GM18498 (cell line): ENCODE measurements at regions not wholly inside any gene's neighbourhood (a gene's known extent, or its start where the extent isn't known, plus 50 kb on each side); places are given as distances from the start of the nearest gene placed in this dataset.
"Not testable (repeated sequence)": the region's sequence is repeated elsewhere in the genome, so short reads cannot be mapped to it uniquely, and the experiment has no call there.

Source experiments
- ATAC-seq: cut with Tn5 transposase; IDR thresholded peaks from one replicate; pipeline ENCODE4 v1.9.1; 2021; ENCODE audit warnings: mild to moderate bottlenecking, moderate library complexity; ENCODE audit not compliant: unreplicated experiment

DNA sequence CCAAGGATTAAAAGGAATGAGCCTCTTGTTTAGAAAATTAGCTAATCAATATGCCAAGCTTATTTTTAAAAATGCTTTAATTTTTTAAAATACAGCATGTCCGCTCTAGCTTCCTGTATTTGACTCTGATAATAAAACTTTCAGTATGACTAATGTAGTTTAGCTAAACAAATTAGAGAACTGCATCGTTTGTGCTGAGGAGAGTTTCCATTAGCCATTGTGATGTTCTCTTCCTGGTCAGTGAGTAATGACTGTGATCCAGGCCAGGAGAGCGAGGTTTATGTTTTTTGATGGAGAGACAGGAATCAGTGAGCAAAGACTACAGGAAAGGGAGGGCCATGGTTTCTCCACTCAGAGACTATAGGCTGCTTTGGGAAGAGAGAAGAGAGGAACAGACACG, 237.2 kb upstream of the ETAA1 start:
- no peak for ATAC-seq

DNA sequence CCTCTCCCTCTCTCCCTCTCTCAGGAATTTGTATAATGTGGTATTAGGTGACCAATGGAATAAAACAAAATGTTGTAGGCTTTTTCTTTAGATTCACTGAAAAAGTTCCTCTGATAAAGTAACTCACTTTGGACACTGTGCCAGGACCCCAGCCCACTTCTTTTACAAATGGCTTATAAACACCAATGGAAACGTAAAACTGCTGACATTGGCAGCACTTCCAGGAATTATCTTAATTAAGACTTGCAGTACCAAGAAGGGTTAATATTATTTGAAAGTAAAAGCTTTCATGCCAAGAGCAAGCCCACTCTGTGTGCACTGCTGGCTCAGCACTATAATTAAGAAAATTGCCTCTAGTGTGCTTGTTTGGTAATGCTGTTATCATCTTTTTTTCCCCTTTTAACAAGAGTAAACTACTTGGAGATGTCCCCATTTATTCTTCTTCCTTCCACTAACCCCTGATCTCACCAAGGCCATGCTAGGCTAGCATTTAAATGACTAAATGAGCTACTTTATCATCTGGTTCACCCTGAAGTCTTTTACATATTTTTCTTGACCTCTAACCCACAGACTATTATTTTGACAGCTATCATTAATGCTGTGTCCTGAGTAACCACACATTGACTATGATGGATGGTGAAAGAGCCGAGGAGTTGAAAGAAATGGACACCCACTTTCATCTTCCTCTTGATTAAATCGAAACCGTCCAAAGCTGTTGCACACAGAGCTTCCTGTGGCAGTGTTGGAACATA, 232.2 kb upstream of the ETAA1 start:
- ATAC-seq, result no peak

GRCh38 chr2:67165523-67165990, 231.6 kb upstream of the ETAA1 start:
- ATAC-seq, result no peak

GRCh38 chr2:67166511-67166910, 230.6 kb upstream of the ETAA1 start:
- ATAC-seq, result not testable (repeated sequence)

DNA sequence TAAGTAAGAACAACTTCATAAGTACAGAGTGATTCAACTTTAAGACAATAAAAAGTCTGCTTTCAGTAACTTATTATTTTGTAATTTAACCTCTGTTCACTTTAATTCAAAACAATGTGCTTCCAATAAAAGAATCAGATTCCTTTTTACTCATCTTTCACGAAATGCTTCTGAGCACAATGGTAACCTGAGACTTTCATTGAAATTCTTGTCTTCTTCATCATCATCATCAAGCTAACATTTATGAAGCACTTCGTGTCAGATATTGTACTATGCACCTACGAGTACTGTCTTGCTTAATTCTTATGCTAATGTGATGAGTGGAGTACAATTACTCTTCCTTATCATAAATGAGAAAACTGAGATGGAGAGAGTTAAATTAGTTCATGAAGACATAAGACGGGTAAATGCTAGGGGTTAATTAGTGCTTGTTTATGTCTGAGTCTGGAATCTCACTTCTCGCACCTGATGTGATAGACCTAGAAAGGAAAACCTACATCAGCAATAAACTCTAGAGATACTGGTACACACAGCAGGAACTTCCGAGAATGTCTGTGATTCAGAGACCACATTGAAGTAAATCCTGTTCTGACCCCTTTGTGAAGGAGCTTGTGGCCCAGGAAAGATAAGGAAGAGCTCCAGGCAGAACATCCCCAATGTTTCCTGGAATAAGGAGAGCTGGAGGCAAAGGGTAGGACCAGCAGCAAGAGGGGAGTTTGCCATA, 227.6 kb upstream of the ETAA1 start:
- no peak for ATAC-seq

DNA sequence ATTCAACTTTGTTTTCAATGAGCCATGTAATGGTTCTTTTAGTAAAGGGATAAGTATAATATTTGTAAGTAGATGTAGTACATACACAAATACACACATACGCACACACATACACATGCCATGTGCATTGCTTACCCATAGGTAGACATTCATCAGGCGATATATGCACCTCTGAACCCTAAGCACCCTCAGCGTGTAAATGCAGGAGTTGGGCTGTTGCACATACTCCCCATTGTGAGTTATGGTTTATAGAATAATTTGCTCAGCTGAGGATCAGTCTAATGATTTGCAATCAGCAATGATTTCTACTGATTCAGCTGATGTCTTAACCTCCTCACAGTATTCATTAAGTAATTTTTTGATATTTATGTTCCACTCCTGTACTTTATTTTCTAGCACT, 217.6 kb upstream of the ETAA1 start:
- no peak for ATAC-seq

GRCh38 chr2:67180841-67181240, 216.3 kb upstream of the ETAA1 start:
- ATAC-seq, result no peak

- no peak for ATAC-seq
Observed at GRCh38 chr2:67182884-67183283, 214.2 kb upstream of the ETAA1 start.

DNA sequence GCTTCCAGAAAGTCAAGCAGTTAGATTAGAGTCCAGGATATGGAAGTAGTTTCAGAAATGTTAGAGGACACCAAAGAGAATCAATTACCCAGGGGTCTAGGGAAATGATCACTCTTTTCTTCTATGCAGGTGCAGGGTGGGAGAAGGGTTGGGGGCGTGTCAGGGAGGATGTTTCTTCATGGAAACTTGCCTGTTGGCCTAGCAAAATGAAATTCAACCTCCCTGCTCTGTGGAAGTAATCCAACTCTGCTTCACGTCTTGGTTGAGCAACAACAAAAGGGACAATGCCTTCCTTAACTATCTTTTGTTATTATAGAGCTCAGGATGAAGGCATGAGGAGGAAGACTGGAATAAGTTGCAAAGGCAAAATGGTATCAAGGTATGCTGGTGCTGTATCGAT, 210.8 kb upstream of the ETAA1 start:
- ATAC-seq, result no peak

GRCh38 chr2:67186871-67187270, 210.3 kb upstream of the ETAA1 start:
- no peak for ATAC-seq

DNA sequence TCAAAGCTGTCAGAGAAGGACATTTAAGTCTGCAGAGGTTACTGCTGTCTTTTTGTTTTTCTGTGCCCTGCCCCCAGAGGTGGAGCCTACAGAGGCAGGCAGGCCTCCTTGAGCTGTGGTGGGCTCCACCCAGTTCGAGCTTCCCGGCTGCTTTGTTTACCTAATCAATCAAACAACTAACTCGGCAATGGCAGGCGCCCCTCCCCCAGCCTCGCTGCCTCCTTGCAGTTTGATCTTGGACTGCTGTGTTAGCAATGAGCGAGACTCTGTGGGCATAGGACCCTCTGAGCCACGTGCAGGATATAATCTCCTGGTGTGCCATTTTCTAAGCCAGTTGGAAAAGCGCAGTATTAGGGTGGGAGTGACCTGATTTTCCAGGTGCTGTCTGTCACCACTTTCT, 201.8 kb upstream of the ETAA1 start:
- not testable (repeated sequence) for ATAC-seq

DNA sequence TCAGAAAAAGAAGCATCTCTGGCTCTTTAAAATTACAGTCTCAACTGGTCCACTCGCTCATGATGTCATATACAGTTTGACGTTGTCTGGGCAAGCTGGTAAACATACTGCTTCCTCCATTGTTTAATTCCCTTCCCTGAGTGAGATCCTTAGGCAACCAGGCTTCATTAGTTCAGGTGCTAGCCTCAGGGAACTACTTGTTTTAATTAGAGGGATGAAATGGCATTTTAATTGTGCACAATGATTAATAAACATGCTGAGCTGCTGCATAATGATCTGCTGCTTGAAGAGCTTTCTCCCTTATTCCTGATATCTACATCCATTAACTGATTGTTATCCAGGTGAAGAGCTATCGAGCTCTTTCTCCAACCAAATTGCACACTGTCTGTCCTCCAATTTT, 195.6 kb upstream of the ETAA1 start:
- no peak for ATAC-seq

DNA sequence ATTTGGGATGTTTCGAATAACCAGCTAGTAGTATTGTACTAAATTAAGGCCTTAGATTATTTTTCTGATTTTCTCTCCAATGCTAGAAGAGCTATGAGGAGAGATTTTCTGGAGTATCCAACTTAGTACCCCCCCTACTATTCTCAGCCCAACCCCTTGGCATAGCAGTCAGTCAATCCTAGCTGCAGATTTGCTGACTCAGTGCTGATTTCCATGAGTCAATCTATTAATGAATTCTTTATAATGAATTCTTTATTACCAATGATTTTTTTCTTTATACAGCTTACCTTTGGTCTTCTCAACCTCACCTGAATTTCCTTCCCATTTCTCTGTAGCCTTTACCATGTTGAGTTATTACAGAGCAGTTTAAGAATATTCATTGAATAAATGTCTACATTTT, 192.8 kb upstream of the ETAA1 start:
- ATAC-seq, result no peak

- no peak for ATAC-seq
Observed at GRCh38 chr2:67208887-67209500, 188.1 kb upstream of the ETAA1 start.

- ATAC-seq, result no peak
Observed at GRCh38 chr2:67210430-67210829, 186.7 kb upstream of the ETAA1 start.

DNA sequence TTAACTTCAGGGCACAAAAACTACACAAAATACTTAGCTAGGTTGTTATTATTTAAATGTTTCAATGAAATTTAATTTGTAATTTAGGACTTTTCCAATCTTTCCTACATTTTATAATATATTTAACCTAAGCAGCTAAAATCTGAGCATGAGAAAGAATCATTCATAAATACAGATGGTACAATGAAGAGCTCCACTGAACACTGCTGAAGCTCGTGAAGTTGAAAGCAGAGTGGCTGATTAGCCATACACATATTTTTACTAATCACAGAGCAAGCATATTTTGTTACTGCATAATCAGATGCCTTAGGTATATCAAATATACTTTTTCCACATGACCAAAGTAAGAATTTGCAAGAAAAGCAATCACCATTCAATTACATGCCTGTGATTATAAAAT, 184.9 kb upstream of the ETAA1 start:
- ATAC-seq, result no peak

GRCh38 chr2:67213270-67213670, 183.9 kb upstream of the ETAA1 start:
- no peak for ATAC-seq

DNA sequence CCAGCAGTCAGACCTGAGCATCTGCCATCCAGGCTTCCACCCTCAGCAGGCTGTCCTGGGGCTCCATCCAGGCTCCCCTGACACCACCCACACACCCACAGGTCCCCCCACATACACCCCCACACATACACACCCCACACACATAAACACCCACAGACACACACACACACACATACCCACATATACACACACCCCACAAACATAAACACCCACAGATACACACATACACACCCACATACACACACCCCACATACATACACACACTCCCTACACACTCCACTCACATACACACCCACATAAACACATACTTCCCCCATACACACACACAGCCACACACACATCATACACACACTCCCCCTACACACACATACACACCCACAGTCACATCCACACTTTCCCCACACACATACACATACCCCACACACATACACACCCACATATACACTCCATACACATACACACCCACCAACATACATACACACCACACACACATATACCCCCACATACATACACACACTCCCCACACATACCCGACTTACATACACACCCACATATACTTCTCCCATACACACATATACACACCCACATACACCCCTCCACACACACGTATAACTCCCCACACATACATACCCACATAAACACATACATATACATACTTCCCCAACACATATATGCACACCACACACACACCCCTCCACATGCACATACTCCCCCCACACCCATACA, 183.3 kb upstream of the ETAA1 start:
- ATAC-seq, result no peak

DNA sequence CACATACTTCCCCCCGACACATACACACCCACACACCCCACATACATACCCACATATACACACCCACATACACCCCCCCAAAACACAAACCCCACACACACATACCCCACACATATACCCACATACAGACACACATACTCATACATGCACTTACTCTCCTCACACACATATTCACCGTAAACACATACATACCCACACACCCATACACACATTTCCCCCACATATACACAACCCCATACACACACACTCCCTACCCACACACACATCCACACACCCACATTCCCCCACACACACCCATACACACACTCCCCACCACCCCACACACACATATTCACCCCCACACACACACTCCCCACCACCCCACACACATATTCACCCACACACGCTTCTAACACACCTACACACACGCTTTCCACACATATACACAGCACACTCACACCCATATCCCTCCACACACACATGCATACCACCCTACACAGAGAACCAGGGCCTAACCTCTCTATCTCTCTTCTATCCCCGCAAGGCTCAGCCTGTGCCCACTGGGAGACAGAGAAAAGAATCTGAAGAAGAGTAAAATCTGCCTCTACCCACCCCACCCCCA, 182.4 kb upstream of the ETAA1 start:
- no peak for ATAC-seq

DNA sequence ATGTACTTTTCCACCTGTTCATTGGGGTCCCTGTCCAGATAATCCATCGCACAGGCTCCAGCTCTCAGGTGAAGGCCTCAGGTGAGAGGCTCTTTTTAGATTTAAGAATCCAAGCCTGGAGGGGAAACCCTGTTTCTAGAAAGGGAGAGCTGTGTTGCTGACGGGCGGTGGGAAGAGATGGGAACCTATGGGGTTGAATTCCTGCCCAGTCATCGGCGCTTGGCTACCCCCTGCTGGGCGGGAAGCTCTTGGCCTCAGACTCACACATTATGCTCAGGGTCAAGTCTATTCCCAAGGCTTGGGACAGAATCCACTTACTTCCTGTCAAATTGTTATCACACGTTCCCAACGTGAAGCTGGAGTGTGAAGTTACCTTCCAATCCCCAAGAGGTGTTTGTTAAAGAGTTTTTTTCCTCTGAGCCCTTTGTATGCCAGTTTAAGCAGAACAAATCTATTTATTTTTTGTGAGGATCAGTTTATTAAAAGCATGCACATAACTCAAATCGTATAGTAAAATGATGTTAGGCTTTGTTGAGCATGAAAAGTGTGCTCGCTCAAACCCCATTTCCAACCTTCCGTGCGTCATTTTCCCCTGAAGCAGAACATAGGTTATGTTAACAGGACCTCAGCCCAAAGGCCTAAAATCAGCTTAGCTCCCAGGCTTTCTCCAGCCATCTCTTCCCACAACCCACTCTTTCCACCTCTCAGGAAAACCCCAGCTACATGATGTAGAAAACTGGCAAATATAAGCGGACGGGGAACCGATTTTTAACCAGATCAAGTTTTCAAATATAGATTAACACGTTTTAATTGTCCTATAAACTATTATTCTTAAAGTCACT, 181.7 kb upstream of the ETAA1 start:
- no peak for ATAC-seq
